Sigmoid colon (tissue), 6 donors: ENCODE measurements at regions not wholly inside any gene's neighbourhood (a gene's known extent, or its start where the extent isn't known, plus 50 kb on each side); places are given as distances from the start of the nearest gene placed in this dataset.

ENCODE experiments used
- DNase-seq: peaks from one replicate; pipeline ENCODE4 v3.0.0-alpha.2; 2019
- H3K27ac ChIP-seq, 4 donors: fragments of 200-600 bp; sonication (generic); one replicate each; pipeline ENCODE4 v1.5.1; 2016 to 2019; ENCODE audit warnings: mild to moderate bottlenecking in 1 of 4
- H3K27me3 ChIP-seq, 3 donors: fragments of 200-600 bp; sonication (generic); one replicate each; pipeline ENCODE4 v1.5.1; 2019; ENCODE audit warnings: mild to moderate bottlenecking in 1 of 3
- H3K36me3 ChIP-seq, 4 donors: fragments of 200-600 bp; sonication (generic); one replicate each; pipeline ENCODE4 v1.5.1; 2016 to 2019
- H3K4me1 ChIP-seq, 4 donors: fragments of 200-600 bp; sonication (generic); one replicate each; pipeline ENCODE4 v1.5.1; 2017 to 2019
- H3K4me3 ChIP-seq, 4 donors: fragments of 200-600 bp; sonication (generic); one replicate each; pipeline ENCODE4 v1.5.1; 2017 to 2019; ENCODE audit warnings: mild to moderate bottlenecking in 2 of 4, moderate library complexity in 1 of 4
- H3K9me3 ChIP-seq, 4 donors: fragments of 200-600 bp in 3 of 4; sonication (generic) in 3 of 4; one replicate each; pipeline versions ENCODE4 v1.5.1 to v1.6.1; 2013 to 2019
- EP300 ChIP-seq, 4 donors: sonication (generic); formaldehyde crosslinking; IDR thresholded peaks; one replicate each; pipeline ENCODE4 v1.6.1; 2017; ENCODE audit warnings: antibody characterized with exemption in 4 of 4
- POLR2A ChIP-seq, 2 donors: fragments of 450-650 bp; IDR thresholded peaks; one replicate each; pipeline ENCODE4 v1.6.1; 2016; ENCODE audit warnings: antibody characterized with exemption in 2 of 2, mild to moderate bottlenecking in 2 of 2, moderate library complexity in 2 of 2
- POLR2AphosphoS5 ChIP-seq, 4 donors: sonication (generic); formaldehyde crosslinking; IDR thresholded peaks; one replicate each; pipeline ENCODE4 v1.6.1; 2017; ENCODE audit warnings: antibody characterized with exemption in 4 of 4
- WGBS, 2 donors: extraction: QIAGEN DNeasy Blood & Tissue Kit; methylation state at CpG; one replicate each; pipeline ENCODE4 v1.1.7; 2013; 5-methylcytosine and 5-hydroxymethylcytosine counted together
- intact Hi-C: fragments of 100-400 bp; cut with DNase I; formaldehyde crosslinking; loops from one replicate; pipeline ENCODE4 v1.15.1; 2023
- TF ChIP-seq, protein P1 (sequence below), 4 experiments: fragments of 450-650 bp in 3 of 4; fragments of 200-600 bp in 1 of 4; IDR thresholded peaks; one replicate each; pipeline ENCODE4 v1.5.1; 2016 to 2019; ENCODE audit warnings: antibody characterized with exemption in 4 of 4, mild to moderate bottlenecking in 3 of 4, moderate library complexity in 2 of 4
- donor health status: healthy with polysubstance abuse.
- donor health status: healthy.

DNA sequence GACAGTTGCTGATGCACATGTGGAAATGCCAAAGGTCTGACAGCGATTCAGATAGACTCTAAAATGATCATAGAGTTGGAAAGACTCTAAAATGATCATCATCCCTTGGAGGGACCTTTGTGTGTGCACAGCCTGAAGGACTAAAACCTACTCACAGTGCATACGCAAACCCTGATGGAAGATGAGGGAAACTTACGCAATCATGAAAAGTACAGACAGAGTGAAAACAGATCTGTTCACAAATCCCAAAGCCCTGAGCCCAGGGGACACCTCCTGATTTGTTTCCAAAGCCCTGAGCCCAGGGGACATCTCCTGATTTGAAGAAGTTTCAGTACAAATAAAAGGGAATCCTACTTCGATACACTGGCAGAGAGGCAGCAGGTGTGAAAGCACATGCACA, 79.3 kb upstream of the PROX1 start:
- H3K27me3 ChIP-seq = no peaks in the 10 kb centered on the region
- H3K4me3 ChIP-seq = no peak overlapping the region
- intact Hi-C loops = no loop called here
- no peaks in the 10 kb centered on the region for H3K4me1 ChIP-seq
- no peak overlapping the region for H3K27ac ChIP-seq
- H3K9me3 ChIP-seq = no peaks in the 10 kb centered on the region
- no peak for DNase-seq
- WGBS, 2 donors = 92 to 94% methylated on average over 4 of the region's 4 CpGs
- TF ChIP-seq POLR2AphosphoS5 (IDR thresholded peaks at IDR 0.05) (no peak), POLR2A (IDR thresholded peaks at IDR 0.05) (no peak), EP300 (IDR thresholded peaks at IDR 0.05) (no peak)
- TF ChIP-seq, protein P1, sequence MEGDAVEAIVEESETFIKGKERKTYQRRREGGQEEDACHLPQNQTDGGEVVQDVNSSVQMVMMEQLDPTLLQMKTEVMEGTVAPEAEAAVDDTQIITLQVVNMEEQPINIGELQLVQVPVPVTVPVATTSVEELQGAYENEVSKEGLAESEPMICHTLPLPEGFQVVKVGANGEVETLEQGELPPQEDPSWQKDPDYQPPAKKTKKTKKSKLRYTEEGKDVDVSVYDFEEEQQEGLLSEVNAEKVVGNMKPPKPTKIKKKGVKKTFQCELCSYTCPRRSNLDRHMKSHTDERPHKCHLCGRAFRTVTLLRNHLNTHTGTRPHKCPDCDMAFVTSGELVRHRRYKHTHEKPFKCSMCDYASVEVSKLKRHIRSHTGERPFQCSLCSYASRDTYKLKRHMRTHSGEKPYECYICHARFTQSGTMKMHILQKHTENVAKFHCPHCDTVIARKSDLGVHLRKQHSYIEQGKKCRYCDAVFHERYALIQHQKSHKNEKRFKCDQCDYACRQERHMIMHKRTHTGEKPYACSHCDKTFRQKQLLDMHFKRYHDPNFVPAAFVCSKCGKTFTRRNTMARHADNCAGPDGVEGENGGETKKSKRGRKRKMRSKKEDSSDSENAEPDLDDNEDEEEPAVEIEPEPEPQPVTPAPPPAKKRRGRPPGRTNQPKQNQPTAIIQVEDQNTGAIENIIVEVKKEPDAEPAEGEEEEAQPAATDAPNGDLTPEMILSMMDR (IDR thresholded peaks at IDR 0.05) = no peak
- H3K36me3 ChIP-seq = no peaks in the 10 kb centered on the region

DNA sequence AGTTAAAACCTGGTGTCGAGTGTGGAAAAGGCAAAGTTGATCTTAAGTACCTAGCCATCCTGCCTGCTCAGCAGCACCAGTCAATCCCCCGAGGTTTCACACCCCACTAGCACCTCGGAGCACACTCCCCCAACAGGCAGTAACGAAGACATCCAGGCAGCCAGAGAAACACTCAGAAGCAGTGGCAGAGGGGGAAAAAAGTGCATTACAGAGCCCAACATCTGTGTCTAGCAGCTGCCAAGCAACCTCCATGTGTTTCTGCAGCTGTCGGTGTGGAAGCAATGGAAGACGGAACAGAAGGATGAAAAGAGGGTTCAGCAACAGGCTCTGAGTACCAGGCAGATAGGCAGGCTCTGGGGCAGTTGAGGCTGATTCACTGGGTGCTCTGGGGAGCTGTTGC, 73.4 kb upstream of the PROX1 start:
- DNase-seq = no peak
- Histone ChIP-seq H3K4me3 (no peak overlapping the region), H3K27ac (no peak overlapping the region), H3K27me3 (no peaks in the 10 kb centered on the region), H3K9me3 (no peaks in the 10 kb centered on the region), H3K4me1 (no peaks in the 10 kb centered on the region), H3K36me3 (no peaks in the 10 kb centered on the region)
- intact Hi-C loops = no loop called here
- WGBS, 2 donors = 60 to 84% methylated on average over 6 of the region's 6 CpGs
- TF ChIP-seq EP300 (IDR thresholded peaks at IDR 0.05) (no peak), POLR2A (IDR thresholded peaks at IDR 0.05) (no peak), POLR2AphosphoS5 (IDR thresholded peaks at IDR 0.05) (no peak)
- TF ChIP-seq, protein P1 (IDR thresholded peaks at IDR 0.05) = no peak

DNA sequence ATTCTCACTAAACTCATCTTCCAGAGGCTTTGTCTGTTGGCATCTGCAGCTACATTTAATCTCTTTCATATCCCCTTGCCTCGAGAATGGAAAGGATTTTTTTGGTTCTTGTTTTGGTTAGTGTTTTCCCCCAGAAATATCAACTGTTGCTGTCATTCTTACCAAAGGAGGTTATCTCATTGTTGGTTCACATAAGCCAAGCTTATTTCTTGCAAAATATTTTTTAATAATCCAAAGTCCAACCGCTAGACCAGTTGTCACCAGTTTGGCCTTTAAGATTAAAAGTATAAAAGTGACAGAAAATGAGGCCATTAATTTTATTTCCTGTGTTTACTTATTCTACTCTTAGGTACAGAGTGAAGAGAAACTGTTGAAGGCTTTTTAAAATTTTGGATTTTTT, 66.5 kb upstream of the PROX1 start:
- intact Hi-C loops = no loop called here
- H3K4me1 ChIP-seq = no peaks in the 10 kb centered on the region
- no peaks in the 10 kb centered on the region for H3K36me3 ChIP-seq
- H3K27me3 ChIP-seq = no peaks in the 10 kb centered on the region
- H3K4me3 ChIP-seq = no peak overlapping the region
- no peak for DNase-seq
- 61 to 66% methylated on average over 2 of the region's 2 CpGs for WGBS, 2 donors
- TF ChIP-seq POLR2A (IDR thresholded peaks at IDR 0.05) = no peak
- no peaks in the 10 kb centered on the region for H3K9me3 ChIP-seq
- H3K27ac ChIP-seq = no peak overlapping the region

DNA sequence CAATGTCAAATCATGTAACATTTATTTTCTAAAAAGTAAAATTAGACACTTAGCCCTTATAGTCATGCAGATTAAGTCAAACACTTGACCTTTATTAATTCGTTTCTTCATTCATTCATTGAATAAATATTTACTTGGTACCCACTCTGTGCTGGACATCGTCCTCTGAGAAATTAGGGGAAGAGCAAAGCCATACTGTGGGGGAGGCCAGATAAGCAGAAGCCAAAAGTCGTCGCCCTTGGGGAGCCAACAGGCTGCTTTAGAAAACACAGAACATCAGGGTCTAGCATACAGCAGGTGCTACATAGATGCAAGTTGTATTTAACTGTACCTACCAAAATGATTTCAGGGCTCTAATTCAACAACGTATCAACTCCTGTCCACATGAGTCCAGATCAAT, 66.1 kb upstream of the PROX1 start:
- no peak for TF ChIP-seq POLR2AphosphoS5 (IDR thresholded peaks at IDR 0.05)
- no peak for TF ChIP-seq EP300 (IDR thresholded peaks at IDR 0.05)
- TF ChIP-seq POLR2A (IDR thresholded peaks at IDR 0.05) = no peak
- TF ChIP-seq, protein P1 (IDR thresholded peaks at IDR 0.05) = no peak
- no peaks in the 10 kb centered on the region for H3K36me3 ChIP-seq
- no peaks in the 10 kb centered on the region for H3K27me3 ChIP-seq
- intact Hi-C loops = no loop called here
- no peaks in the 10 kb centered on the region for H3K4me1 ChIP-seq
- H3K9me3 ChIP-seq = no peaks in the 10 kb centered on the region
- no peak overlapping the region for H3K4me3 ChIP-seq
- DNase-seq = no peak
- WGBS, 2 donors = 79 to 83% methylated on average over 5 of the region's 5 CpGs
- no peak overlapping the region for H3K27ac ChIP-seq

DNA sequence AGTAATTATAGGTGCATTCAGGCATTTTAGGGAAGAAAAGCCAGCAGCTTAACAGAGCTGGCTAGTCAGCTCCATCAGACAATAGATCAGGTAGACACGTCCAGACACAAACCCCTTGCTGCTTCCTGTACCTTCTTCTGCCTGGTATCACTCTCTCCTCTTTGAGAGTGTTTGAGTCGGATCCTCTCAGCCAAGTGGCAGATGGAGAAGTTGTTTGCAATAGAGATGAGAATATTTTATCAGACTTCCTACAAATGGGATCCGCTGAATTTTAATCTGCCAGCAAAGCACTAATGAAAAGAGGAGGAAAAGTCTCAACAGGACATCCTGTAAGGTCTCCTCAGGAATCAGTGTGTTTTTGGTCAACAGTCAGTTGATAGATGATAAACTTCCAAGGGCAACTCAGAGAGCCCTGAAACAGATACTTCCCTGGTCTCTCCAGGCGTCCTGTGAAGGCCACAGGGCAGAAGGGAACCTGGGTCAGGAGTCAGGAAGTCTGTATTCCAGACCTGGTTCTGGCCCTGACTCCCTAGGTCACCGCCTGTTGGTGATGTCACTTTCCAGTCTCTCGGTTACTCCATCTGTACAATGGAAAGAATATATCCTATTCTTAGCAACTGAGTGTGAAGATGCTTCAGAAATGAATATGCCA, 62.1 kb upstream of the PROX1 start:
- TF ChIP-seq, protein P1 (IDR thresholded peaks at IDR 0.05) = no peak
- TF ChIP-seq POLR2A (IDR thresholded peaks at IDR 0.05) = no peak
- TF ChIP-seq EP300 (IDR thresholded peaks at IDR 0.05) = no peak
- TF ChIP-seq POLR2AphosphoS5 (IDR thresholded peaks at IDR 0.05) = no peak
- intact Hi-C loops = no loop called here
- H3K9me3 ChIP-seq = no peaks in the 10 kb centered on the region
- WGBS, 2 donors = 74 to 84% methylated on average over 6 of the region's 6 CpGs
- H3K36me3 ChIP-seq = no peaks in the 10 kb centered on the region
- no peaks in the 10 kb centered on the region for H3K27me3 ChIP-seq
- no peaks in the 10 kb centered on the region for H3K4me1 ChIP-seq
- DNase-seq = no peak
- H3K4me3 ChIP-seq = no peak overlapping the region
- no peak overlapping the region for H3K27ac ChIP-seq
